SK-N-SH treated with all-trans-retinoic acid at 6 μM for 48 hours (cell line): ENCODE measurements at regions not wholly inside any gene's neighbourhood (a gene's known extent, or its start where the extent isn't known, plus 50 kb on each side); places are given as distances from the start of the nearest gene placed in this dataset.

Experiments
- CREB5 ChIP-seq: fragments of 250-450 bp; sonication (Bioruptor Pico); IDR thresholded peaks from 2 replicates; pipeline ENCODE4 v1.5.1; 2020; ENCODE audit warnings: low read depth, mild to moderate bottlenecking, moderate library complexity
- PATZ1 ChIP-seq: fragments of 250-450 bp; sonication (Bioruptor Pico); IDR thresholded peaks from 2 replicates; pipeline ENCODE4 v1.8.0; 2020; ENCODE audit warnings: mild to moderate bottlenecking, moderate library complexity, borderline replicate concordance

- TF ChIP-seq CREB5 (no peak), PATZ1 (no peak)
Measured at GRCh38 chr6:131394768-131395432, 178.1 kb upstream of the ARG1 start.
